Mesendoderm (in vitro differentiated cells): ENCODE measurements at regions not wholly inside any gene's neighbourhood (a gene's known extent, or its start where the extent isn't known, plus 50 kb on each side); places are given as distances from the start of the nearest gene placed in this dataset.
A peak's percentile ranks its signal among the peaks of the same experiment; 100 is the strongest.

ENCODE experiments used
- DNase-seq: peaks from one replicate; pipeline ENCODE4 v3.0.0; 2013
- H2AK5ac ChIP-seq: 2 replicates; pipeline ENCODE4 v1.6.1; 2013; ENCODE audit warnings: low read length, inconsistent platforms
- H2BK120ac ChIP-seq: 2 replicates; pipeline ENCODE4 v1.6.1; 2013; ENCODE audit warnings: low read depth, mild to moderate bottlenecking, low read length, moderate library complexity, mixed read lengths
- H2BK15ac ChIP-seq: replicated peaks from 2 replicates; pipeline ENCODE4 v1.6.1; 2013; ENCODE audit warnings: low read depth, mild to moderate bottlenecking, moderate library complexity
- H2BK5ac ChIP-seq: 2 replicates; pipeline ENCODE4 v1.6.1; 2013; ENCODE audit warnings: low read length, inconsistent platforms
- H3K18ac ChIP-seq: 2 replicates; pipeline ENCODE4 v1.6.1; 2013; ENCODE audit warnings: mild to moderate bottlenecking, low read length, mixed read lengths
- H3K23ac ChIP-seq: one replicate; pipeline ENCODE4 v1.6.1; 2013; ENCODE audit warnings: low read length
- H3K27ac ChIP-seq: 2 replicates; pipeline ENCODE4 v1.5.1; 2013; ENCODE audit warnings: low read depth, mild to moderate bottlenecking, inconsistent platforms, low read length, moderate library complexity
- H3K27me3 ChIP-seq: 2 replicates; pipeline ENCODE4 v1.6.1; 2013; ENCODE audit warnings: low read length, control low read depth, mild to moderate bottlenecking, inconsistent platforms; ENCODE audit not compliant: insufficient read depth, poor library complexity
- H3K36me3 ChIP-seq: 2 replicates; pipeline ENCODE4 v1.6.1; 2013; ENCODE audit warnings: low read length, inconsistent platforms; ENCODE audit not compliant: control insufficient read depth, insufficient read depth
- H3K4ac ChIP-seq: one replicate; pipeline ENCODE4 v1.6.1; 2013; ENCODE audit warnings: low read depth, mild to moderate bottlenecking, low read length, moderate library complexity
- H3K4me1 ChIP-seq: 2 replicates; pipeline ENCODE4 v1.6.1; 2013; ENCODE audit warnings: low read depth, low read length, inconsistent platforms; ENCODE audit not compliant: control insufficient read depth
- H3K4me2 ChIP-seq: 2 replicates; pipeline ENCODE4 v1.6.1; 2013; ENCODE audit warnings: low read length
- H3K4me3 ChIP-seq: 2 replicates; pipeline ENCODE4 v1.5.1; 2013; ENCODE audit warnings: mild to moderate bottlenecking, low read length
- H3K56ac ChIP-seq: one replicate; pipeline ENCODE4 v1.6.1; 2013; ENCODE audit warnings: low read length
- H3K79me1 ChIP-seq: 2 replicates; pipeline ENCODE4 v1.6.1; 2013; ENCODE audit warnings: low read length, inconsistent platforms
- H3K79me2 ChIP-seq: 2 replicates; pipeline ENCODE4 v1.6.1; 2013; ENCODE audit warnings: mild to moderate bottlenecking, low read length; ENCODE audit not compliant: control insufficient read depth, insufficient read depth
- H3K9ac ChIP-seq: 2 replicates; pipeline ENCODE4 v1.6.1; 2013; ENCODE audit warnings: low read length, inconsistent platforms
- H4K5ac ChIP-seq: one replicate; pipeline ENCODE4 v1.6.1; 2013; ENCODE audit warnings: low read length
- H4K8ac ChIP-seq: one replicate; pipeline ENCODE4 v1.6.1; 2013; ENCODE audit warnings: low read depth, mild to moderate bottlenecking, control low read depth, low read length, moderate library complexity
- WGBS: extraction: QIAGEN DNeasy Blood & Tissue Kit; methylation state at CpG from one replicate; pipeline ENCODE4 v1.1.7; 2013; ENCODE audit warnings: low lambda C conversion rate, missing lambda C conversion rate; ENCODE audit not compliant: insufficient coverage; ENCODE audit errors: extremely low coverage; 5-methylcytosine and 5-hydroxymethylcytosine counted together

DNA sequence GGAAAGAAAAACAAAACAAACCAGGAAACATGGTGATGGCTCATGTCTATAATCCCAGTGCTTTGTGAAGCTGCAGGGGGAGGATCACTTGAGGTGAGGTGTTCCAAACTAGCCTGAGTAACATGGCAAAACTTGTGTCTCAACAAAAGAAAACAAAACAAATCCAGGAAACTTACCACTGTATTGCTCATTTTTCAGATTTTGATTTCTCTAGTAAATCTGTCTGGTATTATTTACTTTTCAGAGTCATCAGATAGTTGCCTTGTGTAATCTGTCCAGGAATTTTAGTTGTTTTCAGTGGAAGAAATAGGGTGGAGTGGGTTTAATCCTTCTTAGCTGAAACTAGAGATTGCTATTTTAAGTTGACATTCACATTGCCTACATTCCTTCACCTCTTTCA, 91.8 kb upstream of the ALCAM start:
- Histone ChIP-seq H3K4me3 (no peak overlapping the region), H3K79me1 (no peaks in the 10 kb centered on the region), H3K9ac (no peak overlapping the region), H3K23ac (no peak overlapping the region), H3K27me3 (no peaks in the 10 kb centered on the region), H3K4me2 (no peak overlapping the region), H3K4ac (no peak overlapping the region), H3K27ac (no peak overlapping the region), H2BK15ac (no peak overlapping the region), H3K56ac (no peak overlapping the region), H4K8ac (no peak overlapping the region), H3K79me2 (no peaks in the 10 kb centered on the region), H3K18ac (no peak overlapping the region), H3K36me3 (no peaks in the 10 kb centered on the region), H3K4me1 (no peaks in the 10 kb centered on the region), H2BK5ac (no peak overlapping the region), H4K5ac (no peak overlapping the region), H2AK5ac (no peak overlapping the region), H2BK120ac (no peak overlapping the region)
- no peak for DNase-seq

DNA sequence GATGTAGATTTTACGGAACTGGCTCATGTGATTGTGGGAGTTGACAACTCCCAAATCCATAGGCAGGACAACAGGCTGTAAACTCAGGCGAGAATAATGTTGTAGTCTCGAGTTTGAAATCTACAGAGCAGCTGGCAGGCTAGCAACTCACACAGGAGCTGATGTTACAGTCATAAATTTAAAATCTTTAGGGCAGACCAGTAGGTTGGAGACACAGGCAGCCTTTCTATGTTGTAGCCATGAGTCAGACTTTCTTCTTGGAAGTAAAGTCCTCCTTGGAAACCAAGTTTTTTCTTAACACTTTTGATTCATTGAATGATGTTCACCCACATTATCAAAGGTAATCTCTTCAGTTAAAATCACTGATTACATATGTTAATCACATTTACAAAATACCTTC, 89.1 kb upstream of the ALCAM start:
- Histone ChIP-seq H4K8ac (no peak overlapping the region), H2BK120ac (no peak overlapping the region), H2AK5ac (no peak overlapping the region), H3K79me1 (no peaks in the 10 kb centered on the region), H3K56ac (no peak overlapping the region), H3K4ac (no peak overlapping the region), H3K79me2 (no peaks in the 10 kb centered on the region), H3K4me3 (no peak overlapping the region), H2BK15ac (no peak overlapping the region), H3K27me3 (no peaks in the 10 kb centered on the region), H3K9ac (no peak overlapping the region), H3K36me3 (no peaks in the 10 kb centered on the region), H4K5ac (no peak overlapping the region), H3K4me1 (no peaks in the 10 kb centered on the region), H3K27ac (no peak overlapping the region), H3K4me2 (no peak overlapping the region), H2BK5ac (no peak overlapping the region), H3K23ac (no peak overlapping the region), H3K18ac (no peak overlapping the region)
- WGBS = no CpG with 5 or more reads among the region's 3 CpGs
- DNase-seq = no peak

DNA sequence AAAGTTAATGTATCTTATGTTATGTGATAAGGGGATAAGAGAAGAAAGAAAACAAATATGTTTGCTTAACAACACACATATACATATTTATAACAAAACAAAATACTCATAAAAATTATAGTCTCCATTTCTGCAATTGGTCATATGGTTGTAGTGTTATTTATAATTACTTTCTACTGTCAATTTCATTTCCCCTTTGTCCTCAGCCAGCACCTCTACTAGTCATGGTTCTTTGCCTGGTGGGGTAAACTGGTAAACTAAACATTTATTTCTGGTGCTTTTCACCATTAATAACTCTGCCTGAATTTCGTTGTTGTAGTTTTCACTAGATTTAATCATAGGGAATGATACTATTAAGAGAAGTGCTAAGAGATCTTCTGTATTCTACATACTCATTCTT, 88.0 kb upstream of the ALCAM start:
- no CpG with 5 or more reads among the region's 1 CpG for WGBS
- no peaks in the 10 kb centered on the region for H3K79me2 ChIP-seq
- DNase-seq = no peak

GRCh38 chr3:105281989-105282388, 84.7 kb upstream of the ALCAM start:
- no CpG with 5 or more reads among the region's 1 CpG for WGBS

More for the DNA sequence above, 88.0 kb upstream of the ALCAM start:
- Histone ChIP-seq H3K4me3 (no peak overlapping the region), H4K5ac (no peak overlapping the region), H2BK15ac (no peak overlapping the region), H2AK5ac (no peak overlapping the region), H3K4me2 (no peak overlapping the region), H2BK5ac (no peak overlapping the region), H3K4ac (no peak overlapping the region), H3K27ac (no peak overlapping the region), H3K36me3 (no peaks in the 10 kb centered on the region), H3K9ac (no peak overlapping the region), H3K4me1 (no peaks in the 10 kb centered on the region), H2BK120ac (no peak overlapping the region), H3K56ac (no peak overlapping the region), H3K27me3 (no peaks in the 10 kb centered on the region), H4K8ac (no peak overlapping the region), H3K23ac (no peak overlapping the region), H3K79me1 (no peaks in the 10 kb centered on the region), H3K18ac (no peak overlapping the region)

GRCh38 chr3:105284876-105285275, 81.8 kb upstream of the ALCAM start:
- Histone ChIP-seq H2BK120ac (no peak overlapping the region), H3K23ac (no peak overlapping the region), H2BK5ac (no peak overlapping the region), H2AK5ac (no peak overlapping the region), H3K27me3 (no peaks in the 10 kb centered on the region), H4K8ac (no peak overlapping the region), H3K56ac (no peak overlapping the region), H4K5ac (no peak overlapping the region), H3K4ac (no peak overlapping the region), H3K27ac (no peak overlapping the region), H3K18ac (no peak overlapping the region), H3K4me1 (no peaks in the 10 kb centered on the region), H3K79me2 (no peaks in the 10 kb centered on the region), H2BK15ac (no peak overlapping the region), H3K79me1 (no peaks in the 10 kb centered on the region), H3K9ac (no peak overlapping the region), H3K4me3 (no peak overlapping the region), H3K4me2 (no peak overlapping the region), H3K36me3 (no peaks in the 10 kb centered on the region)
- no peak for DNase-seq
- no CpG with 5 or more reads among the region's 2 CpGs for WGBS

More at GRCh38 chr3:105281989-105282388, 84.7 kb upstream of the ALCAM start:
- Histone ChIP-seq H2AK5ac (no peak overlapping the region), H4K8ac (no peak overlapping the region), H3K4me1 (no peaks in the 10 kb centered on the region), H3K56ac (no peak overlapping the region), H3K4me3 (no peak overlapping the region), H4K5ac (no peak overlapping the region), H3K27ac (no peak overlapping the region), H2BK15ac (no peak overlapping the region), H2BK5ac (no peak overlapping the region), H3K23ac (no peak overlapping the region), H2BK120ac (no peak overlapping the region), H3K36me3 (no peaks in the 10 kb centered on the region), H3K4ac (no peak overlapping the region), H3K4me2 (no peak overlapping the region), H3K79me1 (no peaks in the 10 kb centered on the region), H3K18ac (no peak overlapping the region), H3K27me3 (no peaks in the 10 kb centered on the region), H3K79me2 (no peaks in the 10 kb centered on the region), H3K9ac (no peak overlapping the region)
- peak; percentile 57 for DNase-seq

DNA sequence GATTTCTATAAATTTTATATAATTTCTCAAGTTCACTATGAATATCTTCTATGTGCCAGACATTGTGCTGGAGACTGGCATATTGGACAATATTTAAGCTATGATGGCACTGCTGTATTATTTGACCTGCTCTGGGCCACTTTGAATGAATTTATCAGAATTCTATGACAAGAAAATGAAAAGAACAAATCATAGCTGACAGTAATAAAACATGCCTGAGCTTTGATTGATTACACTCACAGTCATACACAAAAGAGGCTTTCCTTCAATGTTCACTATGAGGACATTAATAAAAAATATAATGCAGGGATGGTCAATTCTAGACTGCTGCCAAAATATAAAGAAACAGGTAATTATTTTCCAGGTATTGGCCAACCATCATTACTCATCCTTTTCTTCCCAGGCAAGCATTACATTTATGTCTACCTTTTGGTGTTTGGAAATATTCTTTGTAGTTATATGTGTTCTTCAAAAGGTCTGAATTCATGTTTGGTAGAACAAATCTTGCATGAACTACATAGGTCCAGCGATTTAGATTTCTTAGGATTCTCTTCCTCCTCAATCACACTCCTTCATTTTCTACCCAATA, 81.0 kb upstream of the ALCAM start:
- H3K36me3 ChIP-seq = no peaks in the 10 kb centered on the region
- H2AK5ac ChIP-seq = no peak overlapping the region
- no CpG with 5 or more reads among the region's 1 CpG for WGBS
- H3K4ac ChIP-seq = no peak overlapping the region
- H3K4me1 ChIP-seq = no peaks in the 10 kb centered on the region
- no peaks in the 10 kb centered on the region for H3K27me3 ChIP-seq
- H3K9ac ChIP-seq = no peak overlapping the region
- no peak overlapping the region for H4K5ac ChIP-seq
- no peak overlapping the region for H3K4me3 ChIP-seq
- H3K18ac ChIP-seq = no peak overlapping the region
- H3K23ac ChIP-seq = no peak overlapping the region
- no peaks in the 10 kb centered on the region for H3K79me2 ChIP-seq
- H3K27ac ChIP-seq = no peak overlapping the region
- H2BK120ac ChIP-seq = no peak overlapping the region
- no peak overlapping the region for H3K56ac ChIP-seq
- no peaks in the 10 kb centered on the region for H3K79me1 ChIP-seq
- no peak overlapping the region for H2BK15ac ChIP-seq
- no peak for DNase-seq
- no peak overlapping the region for H3K4me2 ChIP-seq
- no peak overlapping the region for H2BK5ac ChIP-seq
- no peak overlapping the region for H4K8ac ChIP-seq
